HL-60 (cell line): ENCODE measurements at regions not wholly inside any gene's neighbourhood (a gene's known extent, or its start where the extent isn't known, plus 50 kb on each side); places are given as distances from the start of the nearest gene placed in this dataset.

Experiments used
- DNase-seq, 2 experiments: peaks; one replicate each; pipeline ENCODE4 v3.0.0-alpha.2; 2010 to 2020; ENCODE audit warnings: low read depth in 1 of 2, low spot score in 1 of 2
- H3K27ac ChIP-seq: fragments of 250-450 bp; sonication (Bioruptor Pico); replicated peaks from 2 replicates; pipeline ENCODE4 v1.5.1; 2020; ENCODE audit warnings: mild to moderate bottlenecking, moderate library complexity
- H3K27me3 ChIP-seq: fragments of 250-450 bp; sonication (Bioruptor Pico); 2 replicates; pipeline ENCODE4 v1.5.1; 2021; ENCODE audit warnings: mild to moderate bottlenecking, moderate library complexity; ENCODE audit not compliant: insufficient read depth, poor library complexity, severe bottlenecking
- H3K4me3 ChIP-seq: replicated peaks from 2 replicates; pipeline ENCODE4 v1.5.1; 2011; ENCODE audit warnings: mild to moderate bottlenecking, control low read depth, low read length; ENCODE audit not compliant: insufficient read depth
- CTCF ChIP-seq: IDR thresholded peaks from one replicate; pipeline ENCODE4 v1.5.1; 2011; ENCODE audit warnings: low read length, control low read depth, inconsistent platforms; ENCODE audit not compliant: insufficient read depth
- GABPA ChIP-seq: IDR thresholded peaks from 2 replicates; pipeline ENCODE4 v1.6.1; 2012; ENCODE audit warnings: low read depth
- POLR2AphosphoS5 ChIP-seq: IDR thresholded peaks from 2 replicates; pipeline ENCODE4 v1.6.1; 2012; ENCODE audit warnings: low read depth
- SPI1 ChIP-seq: IDR thresholded peaks from 2 replicates; pipeline ENCODE4 v1.6.1; 2012; ENCODE audit warnings: low read depth, mild to moderate bottlenecking, borderline replicate concordance
- TF ChIP-seq, protein P1 (sequence below): IDR thresholded peaks from 2 replicates; pipeline ENCODE4 v1.6.1; 2012; ENCODE audit warnings: low read depth; ENCODE audit not compliant: insufficient replicate concordance

- TF ChIP-seq, protein P1, sequence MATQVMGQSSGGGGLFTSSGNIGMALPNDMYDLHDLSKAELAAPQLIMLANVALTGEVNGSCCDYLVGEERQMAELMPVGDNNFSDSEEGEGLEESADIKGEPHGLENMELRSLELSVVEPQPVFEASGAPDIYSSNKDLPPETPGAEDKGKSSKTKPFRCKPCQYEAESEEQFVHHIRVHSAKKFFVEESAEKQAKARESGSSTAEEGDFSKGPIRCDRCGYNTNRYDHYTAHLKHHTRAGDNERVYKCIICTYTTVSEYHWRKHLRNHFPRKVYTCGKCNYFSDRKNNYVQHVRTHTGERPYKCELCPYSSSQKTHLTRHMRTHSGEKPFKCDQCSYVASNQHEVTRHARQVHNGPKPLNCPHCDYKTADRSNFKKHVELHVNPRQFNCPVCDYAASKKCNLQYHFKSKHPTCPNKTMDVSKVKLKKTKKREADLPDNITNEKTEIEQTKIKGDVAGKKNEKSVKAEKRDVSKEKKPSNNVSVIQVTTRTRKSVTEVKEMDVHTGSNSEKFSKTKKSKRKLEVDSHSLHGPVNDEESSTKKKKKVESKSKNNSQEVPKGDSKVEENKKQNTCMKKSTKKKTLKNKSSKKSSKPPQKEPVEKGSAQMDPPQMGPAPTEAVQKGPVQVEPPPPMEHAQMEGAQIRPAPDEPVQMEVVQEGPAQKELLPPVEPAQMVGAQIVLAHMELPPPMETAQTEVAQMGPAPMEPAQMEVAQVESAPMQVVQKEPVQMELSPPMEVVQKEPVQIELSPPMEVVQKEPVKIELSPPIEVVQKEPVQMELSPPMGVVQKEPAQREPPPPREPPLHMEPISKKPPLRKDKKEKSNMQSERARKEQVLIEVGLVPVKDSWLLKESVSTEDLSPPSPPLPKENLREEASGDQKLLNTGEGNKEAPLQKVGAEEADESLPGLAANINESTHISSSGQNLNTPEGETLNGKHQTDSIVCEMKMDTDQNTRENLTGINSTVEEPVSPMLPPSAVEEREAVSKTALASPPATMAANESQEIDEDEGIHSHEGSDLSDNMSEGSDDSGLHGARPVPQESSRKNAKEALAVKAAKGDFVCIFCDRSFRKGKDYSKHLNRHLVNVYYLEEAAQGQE: no peak
- no peak; the same call in 1 of the 2 replicates for TF ChIP-seq SPI1
- TF ChIP-seq CTCF: no peak
- TF ChIP-seq POLR2AphosphoS5: no peak
- TF ChIP-seq GABPA: no peak
- H3K27ac ChIP-seq: no peak overlapping the region
- H3K4me3 ChIP-seq: no peak overlapping the region
- no peaks in the 10 kb centered on the region for H3K27me3 ChIP-seq
- no peak for DNase-seq
Observed at GRCh38 chr15:69852916-69853315, 244.8 kb downstream of the TLE3 start.

- TF ChIP-seq POLR2AphosphoS5 (no peak), SPI1 (no peak), GABPA (no peak), CTCF (no peak)
- TF ChIP-seq, protein P1: no peak
- Histone ChIP-seq H3K4me3 (no peak overlapping the region), H3K27ac (no peak overlapping the region), H3K27me3 (no peaks in the 10 kb centered on the region)
- DNase-seq: no peak
Observed at GRCh38 chr15:69853544-69853951, 244.2 kb downstream of the TLE3 start.

DNA sequence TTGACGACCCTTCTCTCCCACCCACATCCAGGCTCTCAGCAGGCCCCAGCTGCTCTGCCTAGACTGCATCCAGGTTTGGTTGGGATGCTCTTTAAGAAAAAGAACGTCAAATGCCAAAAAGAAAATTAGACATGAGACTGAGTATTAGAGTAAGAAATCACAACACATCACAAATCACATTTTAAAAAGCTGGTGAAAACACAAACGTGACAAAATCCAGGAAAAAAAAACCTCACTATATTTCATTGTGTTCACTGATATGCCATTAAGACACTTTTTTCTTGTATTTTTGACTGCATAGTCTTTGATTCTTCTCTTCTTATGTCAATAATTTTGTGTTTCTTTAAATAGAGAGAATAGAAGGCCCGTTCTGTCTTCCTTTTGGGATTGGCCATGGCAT, 243.7 kb downstream of the TLE3 start:
- no peak overlapping the region for H3K4me3 ChIP-seq
- H3K27ac ChIP-seq: no peak overlapping the region
- H3K27me3 ChIP-seq: no peaks in the 10 kb centered on the region
- no peak for DNase-seq
- TF ChIP-seq CTCF: no peak
- TF ChIP-seq POLR2AphosphoS5: no peak
- no peak for TF ChIP-seq GABPA
- TF ChIP-seq, protein P1: no peak
- no peak for TF ChIP-seq SPI1
